HG03432 (cell line): ENCODE measurements at regions not wholly inside any gene's neighbourhood (a gene's known extent, or its start where the extent isn't known, plus 50 kb on each side); places are given as distances from the start of the nearest gene placed in this dataset.
"Not testable (repeated sequence)": the region's sequence is repeated elsewhere in the genome, so short reads cannot be mapped to it uniquely, and the experiment has no call there.

ENCODE experiments used
- ATAC-seq: cut with Tn5 transposase; IDR thresholded peaks from one replicate; pipeline ENCODE4 v1.9.1; 2021; ENCODE audit warnings: mild to moderate bottlenecking, moderate library complexity; ENCODE audit not compliant: unreplicated experiment

DNA sequence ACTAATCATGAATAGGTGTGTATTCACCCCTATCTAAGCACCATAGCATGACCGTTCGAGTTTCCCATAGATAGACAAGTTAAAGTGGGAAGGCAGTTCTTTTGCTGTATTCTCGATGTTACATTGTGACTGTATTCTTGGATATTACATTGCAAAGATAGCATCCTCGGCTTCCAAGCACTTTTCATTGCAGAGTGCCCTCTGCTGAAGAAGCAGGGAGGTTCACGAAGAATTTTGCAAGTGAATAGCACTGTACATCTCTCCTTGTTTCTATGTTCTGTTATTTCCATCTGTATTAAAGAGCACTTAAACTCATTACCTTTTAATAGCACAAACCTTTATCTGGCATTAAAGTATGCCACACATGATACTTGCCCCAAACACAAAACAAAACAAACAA is 426.7 kb upstream of the ARX start:
- no peak for ATAC-seq

DNA sequence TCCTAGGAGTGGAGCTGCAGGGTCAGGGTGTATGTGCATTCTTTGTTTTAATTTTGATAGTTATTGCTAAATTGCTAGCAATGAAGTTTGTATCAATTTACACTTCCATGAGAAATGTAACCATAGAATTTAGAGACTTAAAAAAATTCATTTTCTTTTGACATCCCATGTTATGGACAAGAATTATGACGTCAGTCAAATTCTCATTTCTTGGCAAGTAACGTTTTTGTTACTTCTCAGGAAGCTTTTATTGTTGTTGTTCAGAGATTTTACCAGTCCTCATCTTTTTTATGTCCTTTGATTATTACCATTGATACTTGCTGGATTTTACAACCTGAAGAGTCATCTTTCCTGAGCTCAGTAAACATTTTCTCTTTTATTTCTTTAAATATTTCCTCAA is 417.5 kb upstream of the ARX start:
- no peak for ATAC-seq

DNA sequence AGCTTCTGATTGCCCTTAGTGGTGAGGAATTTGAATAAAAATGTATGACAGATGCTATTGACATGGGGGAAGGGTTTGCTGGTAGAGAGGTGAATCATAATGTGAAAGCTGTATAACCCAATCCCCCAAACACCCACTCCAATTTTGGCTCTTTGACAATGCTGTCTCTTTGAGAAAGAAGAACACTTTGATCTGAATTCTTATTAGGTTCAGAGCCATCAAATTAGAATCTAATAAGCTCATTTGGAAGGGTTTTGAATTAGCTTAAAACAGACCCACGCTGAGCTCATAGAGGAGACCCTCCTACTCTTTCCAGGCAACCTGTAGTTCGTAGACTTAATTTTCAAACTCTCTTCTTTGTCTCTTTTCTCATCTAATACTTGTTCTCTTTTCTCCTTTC is 416.6 kb upstream of the ARX start:
- no peak for ATAC-seq

DNA sequence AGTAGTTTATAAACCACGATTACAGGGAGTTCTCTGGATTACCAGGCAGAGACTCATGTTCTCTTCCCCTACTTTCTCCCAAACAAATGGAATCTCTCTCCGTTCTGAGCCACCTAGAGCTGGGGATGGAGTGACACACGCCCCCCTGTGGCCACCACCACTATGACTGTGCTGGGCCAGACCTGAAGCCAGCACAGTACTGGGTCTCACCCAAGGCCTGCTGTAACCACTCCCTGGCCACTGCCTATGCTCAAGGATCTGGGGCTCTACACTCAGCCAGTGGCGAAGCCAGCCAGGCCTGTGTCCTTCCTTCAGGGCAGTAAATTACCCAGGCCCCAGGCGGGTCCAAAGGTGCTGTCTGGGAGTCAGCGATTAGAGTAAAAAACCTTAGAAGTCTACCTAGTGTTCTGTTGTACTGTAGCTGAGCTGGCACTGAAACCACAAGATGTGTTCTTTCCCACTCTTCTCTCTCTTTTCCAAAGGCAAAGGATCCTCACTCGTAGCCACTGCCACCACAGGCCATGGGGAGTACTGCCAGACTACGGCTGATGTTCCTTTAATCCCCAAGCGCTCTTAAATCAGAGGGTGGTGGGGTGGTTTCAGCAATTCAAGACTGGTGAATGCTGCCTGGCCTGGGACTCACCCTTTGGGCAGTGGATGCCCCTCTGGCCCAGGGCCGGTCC is 412.2 kb upstream of the ARX start:
- ATAC-seq, result no peak

GRCh38 chrX:25404163-25404562 is 388.4 kb upstream of the ARX start:
- not testable (repeated sequence) for ATAC-seq

DNA sequence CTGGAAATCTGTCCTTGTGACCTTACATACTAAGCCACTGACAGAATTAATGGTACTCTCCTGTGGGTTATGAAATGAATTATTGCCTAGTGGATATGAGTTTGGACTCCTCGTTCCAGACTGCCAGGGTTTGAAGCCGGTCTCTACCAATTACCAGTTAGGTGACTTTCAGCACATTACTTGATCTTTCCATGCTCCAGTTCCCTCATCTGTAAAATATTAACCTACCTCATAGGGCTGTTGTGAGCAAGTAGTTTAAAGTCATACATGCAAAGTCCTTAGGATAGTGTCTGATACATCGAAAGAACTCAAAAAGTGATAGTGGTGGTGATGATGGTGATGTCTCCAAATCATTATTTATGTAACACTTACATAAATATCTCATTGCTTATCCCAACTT is 373.5 kb upstream of the ARX start:
- no peak for ATAC-seq

DNA sequence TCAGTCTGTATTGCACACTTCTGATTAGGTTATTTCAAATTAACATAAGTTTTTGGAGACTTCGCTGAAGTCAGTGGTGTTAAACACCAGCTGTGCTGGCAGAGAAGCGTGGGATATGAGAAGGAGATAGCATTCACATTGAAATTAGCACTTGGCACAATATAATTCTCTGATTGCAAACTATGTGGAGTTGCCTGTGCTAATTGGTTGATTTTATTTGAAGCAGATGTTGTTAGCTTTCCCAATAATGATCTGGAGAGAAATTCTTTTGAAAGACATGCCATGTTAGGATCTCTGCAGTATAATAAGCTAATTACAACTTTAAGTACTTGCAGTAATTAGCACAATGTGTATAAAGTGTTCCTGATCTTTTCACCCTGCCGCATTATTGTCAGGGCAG is 367.4 kb upstream of the ARX start:
- no peak for ATAC-seq

DNA sequence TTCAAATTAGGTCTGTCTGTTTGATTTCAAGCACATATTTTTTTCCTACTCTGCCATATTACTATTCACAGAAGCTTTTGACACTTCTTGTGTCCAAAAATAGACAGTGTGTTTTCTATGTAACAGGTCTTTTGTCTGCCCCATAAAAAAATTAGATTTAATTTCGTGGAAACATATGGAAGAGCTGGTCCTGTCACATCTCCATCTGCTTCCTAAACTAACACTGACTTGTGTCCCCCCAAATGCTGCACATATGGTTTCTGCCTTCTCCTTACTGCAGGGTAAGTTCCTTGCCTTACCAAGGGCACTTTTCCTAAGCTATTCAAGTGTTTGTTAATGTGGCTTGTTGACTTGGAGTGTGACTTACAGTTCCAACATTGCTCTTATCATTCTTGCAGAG is 340.7 kb upstream of the ARX start:
- no peak for ATAC-seq

- ATAC-seq, result no peak
Measured at GRCh38 chrX:25344161-25344936, 328.6 kb upstream of the ARX start.

GRCh38 chrX:25343060-25343459 is 327.3 kb upstream of the ARX start:
- ATAC-seq, result no peak

DNA sequence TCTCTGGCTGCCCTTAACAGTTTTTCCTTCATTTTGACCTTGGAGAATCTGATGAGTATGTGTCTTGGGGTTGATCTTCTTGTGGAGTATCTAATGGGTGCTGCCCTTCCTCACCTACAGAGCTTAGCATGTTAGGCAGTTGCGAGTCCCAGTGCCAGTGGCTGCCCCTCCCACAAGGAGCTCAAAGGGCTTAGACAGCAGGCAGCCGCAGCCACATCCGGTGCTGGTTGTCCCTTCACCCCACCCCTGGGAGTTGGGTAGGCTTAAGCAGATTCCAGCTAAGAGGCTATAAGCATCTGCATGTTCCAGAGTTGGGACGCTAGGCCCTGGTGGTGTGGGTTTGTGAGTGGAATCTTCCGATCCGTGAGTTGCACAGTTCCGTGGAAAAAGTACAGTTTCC is 322.1 kb upstream of the ARX start:
- no peak for ATAC-seq

GRCh38 chrX:25300994-25301393 is 285.2 kb upstream of the ARX start:
- ATAC-seq, result no peak

DNA sequence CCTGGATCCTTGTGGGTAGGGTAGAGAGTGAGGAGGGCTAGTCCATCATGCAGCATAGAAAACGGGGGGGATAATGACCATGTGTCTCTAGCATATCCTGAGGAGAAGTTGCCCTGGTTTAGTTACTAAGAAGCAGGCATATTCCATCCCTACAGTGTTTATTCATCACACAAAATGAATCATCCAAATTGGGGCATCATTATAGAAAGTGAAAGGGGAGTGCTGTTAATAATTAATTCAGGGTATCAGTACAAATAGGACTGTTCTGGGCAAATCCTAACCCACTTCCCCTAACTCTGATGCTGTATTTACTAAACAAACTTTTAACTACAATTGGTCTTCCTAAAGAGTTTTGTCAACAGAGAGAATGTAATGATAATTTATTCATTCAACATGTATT is 281.1 kb upstream of the ARX start:
- no peak for ATAC-seq

GRCh38 chrX:25295466-25295865 is 279.7 kb upstream of the ARX start:
- no peak for ATAC-seq

DNA sequence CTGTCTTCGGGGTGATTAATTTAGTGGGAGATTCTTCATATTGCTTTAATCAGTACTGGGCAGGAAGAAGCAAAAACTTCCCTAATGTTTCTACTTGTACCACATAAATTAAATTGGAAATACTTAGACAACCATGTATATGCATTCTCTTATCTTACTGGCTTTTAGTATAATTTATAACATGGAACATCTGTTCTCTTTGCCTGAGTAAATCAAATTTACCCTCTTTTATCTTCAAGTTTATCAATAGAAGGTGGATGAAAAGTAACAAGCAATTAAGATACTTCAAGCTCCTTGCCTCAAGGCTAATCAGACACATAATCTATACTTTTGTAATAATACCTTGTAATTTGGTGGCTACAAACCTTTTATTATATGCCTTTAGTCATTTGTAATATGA is 274.4 kb upstream of the ARX start:
- no peak for ATAC-seq

DNA sequence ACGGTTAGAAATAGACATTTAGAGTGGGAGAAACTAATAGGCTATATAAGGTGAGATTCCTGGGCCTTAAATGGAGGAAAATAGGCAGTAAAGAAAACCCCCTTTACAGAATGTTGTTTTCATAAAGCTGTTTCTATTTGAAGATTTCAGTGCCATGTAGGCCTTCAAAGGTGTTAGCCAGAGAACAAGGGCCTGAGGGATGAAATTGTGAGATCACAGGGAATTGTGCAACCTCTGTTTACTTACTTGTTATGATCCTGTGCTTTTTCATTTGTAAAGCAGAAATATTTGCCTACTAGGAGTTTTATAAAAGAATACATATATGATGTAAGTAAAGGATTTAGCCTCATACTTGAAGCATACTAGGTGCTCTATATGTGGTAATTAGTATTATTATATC is 272.9 kb upstream of the ARX start:
- no peak for ATAC-seq

- ATAC-seq, result no peak
Measured at GRCh38 chrX:25287521-25287920, 271.8 kb upstream of the ARX start.

GRCh38 chrX:25285598-25285997 is 269.8 kb upstream of the ARX start:
- ATAC-seq, result no peak

DNA sequence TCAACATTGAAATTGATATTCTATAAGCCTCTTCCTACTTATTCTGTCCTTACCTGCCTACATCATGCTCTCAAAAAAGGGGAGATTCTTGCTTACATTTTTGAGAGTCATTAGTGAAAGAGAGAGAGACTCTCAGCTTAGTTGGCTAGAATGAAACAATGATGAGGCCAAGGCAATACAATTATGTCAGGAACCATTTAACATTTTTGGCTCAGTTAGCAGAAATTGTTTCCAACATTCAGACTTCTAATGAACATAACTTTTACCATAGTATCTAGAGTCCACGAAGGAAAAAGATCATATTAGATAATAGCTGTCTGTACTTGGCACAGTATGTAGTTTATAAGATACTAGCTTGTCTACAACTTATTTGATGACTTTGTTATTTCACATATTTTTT is 263.7 kb upstream of the ARX start:
- ATAC-seq, result no peak

DNA sequence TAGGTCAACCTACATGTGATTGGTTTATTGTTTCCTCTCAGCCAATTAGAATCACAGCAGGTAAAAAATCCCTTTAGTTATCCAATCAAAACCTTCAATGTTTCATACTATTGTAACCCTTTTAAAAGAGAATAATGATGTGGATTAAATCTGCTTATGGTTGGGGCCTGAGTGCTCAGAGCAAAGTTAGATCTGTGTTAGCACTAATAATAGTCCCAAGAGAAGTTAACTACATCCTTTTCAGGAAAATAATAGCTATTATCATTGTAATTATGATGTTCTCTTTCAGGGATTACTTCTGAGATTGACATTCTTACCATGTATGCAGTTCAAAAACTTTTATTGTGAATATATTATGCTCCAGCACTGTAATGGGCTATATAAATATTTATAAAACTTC is 262.6 kb upstream of the ARX start:
- no peak for ATAC-seq

DNA sequence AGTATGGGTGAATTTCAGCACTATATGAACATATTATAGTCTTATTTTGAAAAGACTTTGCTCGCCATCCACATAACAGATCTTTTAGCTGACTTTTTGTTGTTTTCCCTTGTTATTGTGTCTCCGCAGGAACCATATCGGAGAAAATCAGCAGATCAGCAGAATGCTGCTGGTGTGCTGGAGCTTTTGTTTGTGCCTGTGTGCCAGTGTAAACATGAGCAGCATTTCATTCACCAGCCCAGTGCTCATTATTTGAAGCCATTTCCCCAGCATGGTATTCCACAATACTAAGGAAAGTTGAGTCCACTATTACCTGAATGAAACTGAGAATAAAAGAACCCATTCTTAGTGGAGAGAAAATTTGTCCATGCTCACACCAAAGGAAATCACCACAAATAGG is 261.8 kb upstream of the ARX start:
- no peak for ATAC-seq

DNA sequence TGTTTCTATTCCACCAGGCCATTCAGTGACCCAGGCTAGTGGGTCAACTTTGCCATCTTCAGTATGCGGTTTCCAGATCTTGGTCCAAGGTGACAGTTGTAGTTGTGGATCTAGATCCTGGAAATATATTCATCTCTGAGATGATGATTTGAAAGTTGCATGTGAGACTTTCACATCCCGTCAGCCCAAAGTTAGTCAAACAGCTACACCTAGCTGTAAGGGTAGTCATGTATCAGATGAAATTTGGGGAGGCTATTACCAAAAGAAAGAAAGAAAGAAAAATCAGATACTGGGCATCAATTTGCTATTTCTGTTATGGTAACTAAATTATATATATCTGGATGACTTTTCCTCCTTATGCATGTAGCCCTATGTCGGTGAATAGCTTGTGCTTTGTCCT is 259.4 kb upstream of the ARX start:
- no peak for ATAC-seq

DNA sequence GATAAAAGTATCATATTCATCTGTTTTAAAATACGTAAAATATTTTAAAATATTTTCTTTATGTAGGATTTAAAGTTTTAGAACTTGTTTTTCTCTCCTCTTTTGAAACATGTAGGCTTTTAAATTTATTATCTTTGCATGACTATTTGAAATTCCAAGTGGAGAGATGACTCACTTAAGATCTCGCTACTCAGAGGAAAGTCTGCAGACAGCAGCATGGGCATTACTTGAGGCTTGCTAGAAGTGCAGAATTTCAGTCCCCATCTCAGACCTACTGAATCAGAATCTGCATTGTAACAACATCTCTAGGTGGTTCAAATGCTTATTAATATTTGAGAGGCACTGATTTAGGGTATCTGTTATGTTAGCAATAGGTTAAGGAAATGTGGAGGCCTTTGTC is 225.7 kb upstream of the ARX start:
- ATAC-seq, result no peak
